ENCODE measurements at regions not wholly inside any gene's neighbourhood (a gene's known extent, or its start where the extent isn't known, plus 50 kb on each side); places are given as distances from the start of the nearest gene placed in this dataset.
A peak's percentile ranks its signal among the peaks of the same experiment; 100 is the strongest.

GRCh38 chr5:124796495-124796894 is 50.1 kb upstream of the ZNF608 start:
- no peak overlapping the region for H3K4me3 ChIP-seq
- DNase-seq: no peak
- H3K36me3 ChIP-seq: no peaks in the 10 kb centered on the region
- no peak for TF ChIP-seq CTCF (IDR thresholded peaks at IDR 0.05; ENCODE audit: borderline replicate concordance)
- no peaks in the 10 kb centered on the region for H3K4me1 ChIP-seq
- H3K27me3 ChIP-seq (ENCODE audit: low read depth): no peaks in the 10 kb centered on the region
- H3K9me3 ChIP-seq (replicated peaks): no peaks in the 10 kb centered on the region
- intact Hi-C loops (cut with micrococcal nuclease): no loop called here
- H3K27ac ChIP-seq (replicated peaks): no peak overlapping the region

GRCh38 chr5:124797665-124798087 is 51.2 kb upstream of the ZNF608 start:
- no peak overlapping the region for H3K4me3 ChIP-seq
- no peak for TF ChIP-seq CTCF (IDR thresholded peaks at IDR 0.05; ENCODE audit: borderline replicate concordance)
- H3K4me1 ChIP-seq: no peaks in the 10 kb centered on the region
- peak; percentile 21 for DNase-seq
- H3K27ac ChIP-seq (replicated peaks): no peak overlapping the region
- no peaks in the 10 kb centered on the region for H3K36me3 ChIP-seq
- intact Hi-C loops (cut with micrococcal nuclease): no loop called here
- H3K27me3 ChIP-seq (ENCODE audit: low read depth): no peaks in the 10 kb centered on the region
- no peaks in the 10 kb centered on the region for H3K9me3 ChIP-seq (replicated peaks)

GRCh38 chr5:124798890-124799289 is 52.5 kb upstream of the ZNF608 start:
- no peaks in the 10 kb centered on the region for H3K36me3 ChIP-seq
- H3K9me3 ChIP-seq (replicated peaks): no peaks in the 10 kb centered on the region
- DNase-seq: no peak
- no peak overlapping the region for H3K27ac ChIP-seq (replicated peaks)
- no peaks in the 10 kb centered on the region for H3K27me3 ChIP-seq (ENCODE audit: low read depth)
- intact Hi-C loops (cut with micrococcal nuclease): no loop called here
- H3K4me1 ChIP-seq: no peaks in the 10 kb centered on the region
- TF ChIP-seq CTCF (IDR thresholded peaks at IDR 0.05; ENCODE audit: borderline replicate concordance): no peak
- no peak overlapping the region for H3K4me3 ChIP-seq

- no peak for TF ChIP-seq CTCF (IDR thresholded peaks at IDR 0.05; ENCODE audit: borderline replicate concordance)
- H3K4me3 ChIP-seq: no peak overlapping the region
Observed at GRCh38 chr5:124801551-124801950, 55.1 kb upstream of the ZNF608 start.

GRCh38 chr5:124803617-124804323 is 57.3 kb upstream of the ZNF608 start:
- intact Hi-C loops (cut with micrococcal nuclease): no loop called here
- no peak for TF ChIP-seq CTCF (IDR thresholded peaks at IDR 0.05; ENCODE audit: borderline replicate concordance)

More at GRCh38 chr5:124801551-124801950, 55.1 kb upstream of the ZNF608 start:
- Histone ChIP-seq H3K9me3 (replicated peaks) (no peaks in the 10 kb centered on the region), H3K36me3 (no peaks in the 10 kb centered on the region), H3K4me1 (peaks cover 6% of the 10 kb centered on the region), H3K27ac (replicated peaks) (no peak overlapping the region), H3K27me3 (ENCODE audit: low read depth) (no peaks in the 10 kb centered on the region)
- intact Hi-C loops (cut with micrococcal nuclease): no loop called here
- DNase-seq: no peak

More at GRCh38 chr5:124803617-124804323, 57.3 kb upstream of the ZNF608 start:
- DNase-seq: no peak
- Histone ChIP-seq H3K36me3 (no peaks in the 10 kb centered on the region), H3K4me3 (no peak overlapping the region), H3K27me3 (ENCODE audit: low read depth) (no peaks in the 10 kb centered on the region), H3K4me1 (peaks cover 10% of the 10 kb centered on the region), H3K9me3 (replicated peaks) (no peaks in the 10 kb centered on the region), H3K27ac (replicated peaks) (no peak overlapping the region)

All from left ventricle myocardium inferior (tissue), 1 donor.